ENCODE measurements at regions not wholly inside any gene's neighbourhood (a gene's known extent, or its start where the extent isn't known, plus 50 kb on each side); places are given as distances from the start of the nearest gene placed in this dataset.

DNA sequence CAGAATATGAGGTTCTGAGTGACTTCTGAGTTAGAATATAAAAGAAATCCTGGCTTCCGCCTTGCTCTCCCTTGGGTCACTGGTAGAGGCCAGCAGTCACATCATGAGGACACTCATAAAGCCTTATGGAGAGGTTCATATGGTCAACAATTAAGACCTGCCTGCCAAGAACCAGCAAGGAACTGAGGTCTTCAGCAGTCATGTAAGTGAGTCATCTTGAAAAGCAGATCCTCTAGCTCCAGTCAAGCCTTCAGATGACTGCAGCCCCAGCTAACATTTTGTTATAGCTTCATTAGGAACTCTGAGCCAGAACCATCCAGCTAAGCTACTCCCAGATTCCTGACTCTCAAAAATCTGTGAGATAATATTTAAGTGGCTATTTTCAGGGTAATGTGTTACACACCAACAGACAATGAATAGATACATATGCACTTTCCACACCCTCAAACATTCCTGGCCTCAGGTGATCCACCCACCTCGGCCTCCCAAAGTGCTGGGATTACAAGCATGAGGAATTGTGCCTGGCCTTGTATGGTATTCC is 447.2 kb downstream of the SHQ1 start:
- Histone ChIP-seq H3K36me3 (no peaks in the 10 kb centered on the region), H3K4me3 (no peak overlapping the region), H3K27ac (no peak overlapping the region), H3K4me1 (peaks cover 5 to 77% (median 12%) of the 10 kb centered on the region in 3 donors), H3K9me3 (no peaks in the 10 kb centered on the region), H3K27me3 (no peaks in the 10 kb centered on the region)
- 100% methylated on average over 1 to 2 of the region's 2 CpGs for WGBS, 2 donors (ENCODE audit: low coverage in 1 of 2)
- ATAC-seq = no peak
- TF ChIP-seq EP300 (IDR thresholded peaks at IDR 0.05) (no peak), POLR2A (IDR thresholded peaks at IDR 0.05) (no peak), POLR2AphosphoS5 (IDR thresholded peaks at IDR 0.05) (no peak)
- TF ChIP-seq, protein P1, sequence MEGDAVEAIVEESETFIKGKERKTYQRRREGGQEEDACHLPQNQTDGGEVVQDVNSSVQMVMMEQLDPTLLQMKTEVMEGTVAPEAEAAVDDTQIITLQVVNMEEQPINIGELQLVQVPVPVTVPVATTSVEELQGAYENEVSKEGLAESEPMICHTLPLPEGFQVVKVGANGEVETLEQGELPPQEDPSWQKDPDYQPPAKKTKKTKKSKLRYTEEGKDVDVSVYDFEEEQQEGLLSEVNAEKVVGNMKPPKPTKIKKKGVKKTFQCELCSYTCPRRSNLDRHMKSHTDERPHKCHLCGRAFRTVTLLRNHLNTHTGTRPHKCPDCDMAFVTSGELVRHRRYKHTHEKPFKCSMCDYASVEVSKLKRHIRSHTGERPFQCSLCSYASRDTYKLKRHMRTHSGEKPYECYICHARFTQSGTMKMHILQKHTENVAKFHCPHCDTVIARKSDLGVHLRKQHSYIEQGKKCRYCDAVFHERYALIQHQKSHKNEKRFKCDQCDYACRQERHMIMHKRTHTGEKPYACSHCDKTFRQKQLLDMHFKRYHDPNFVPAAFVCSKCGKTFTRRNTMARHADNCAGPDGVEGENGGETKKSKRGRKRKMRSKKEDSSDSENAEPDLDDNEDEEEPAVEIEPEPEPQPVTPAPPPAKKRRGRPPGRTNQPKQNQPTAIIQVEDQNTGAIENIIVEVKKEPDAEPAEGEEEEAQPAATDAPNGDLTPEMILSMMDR (IDR thresholded peaks at IDR 0.05) = no peak

DNA sequence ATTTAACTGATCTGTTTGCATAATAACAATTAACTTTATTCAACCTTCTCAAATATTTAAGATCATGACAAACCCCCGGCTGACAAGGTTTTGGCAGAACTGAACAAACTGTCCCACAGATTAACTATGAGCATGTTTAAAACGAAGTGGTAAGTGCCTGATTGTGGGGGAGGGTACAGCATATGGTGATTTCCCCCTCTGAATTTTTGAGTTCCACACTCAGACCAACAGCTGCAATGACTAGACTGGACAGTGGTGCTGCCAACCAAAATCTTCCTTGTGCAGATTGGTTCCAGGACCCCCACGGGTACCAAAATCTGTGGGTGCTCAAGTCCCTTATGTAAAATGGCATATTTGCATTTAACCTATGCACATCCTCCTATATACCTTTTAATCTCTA is 449.5 kb downstream of the SHQ1 start:
- Histone ChIP-seq H3K27me3 (no peaks in the 10 kb centered on the region), H3K4me3 (no peak overlapping the region), H3K9me3 (no peaks in the 10 kb centered on the region), H3K4me1 (peaks cover 4 to 77% (median 4%) of the 10 kb centered on the region in 3 donors), H3K27ac (no peak overlapping the region), H3K36me3 (no peaks in the 10 kb centered on the region)
- TF ChIP-seq EP300 (IDR thresholded peaks at IDR 0.05) (no peak), POLR2AphosphoS5 (IDR thresholded peaks at IDR 0.05) (no peak), POLR2A (IDR thresholded peaks at IDR 0.05) (no peak)
- TF ChIP-seq, protein P1 (IDR thresholded peaks at IDR 0.05) = no peak
- 52 to 55% methylated on average over 2 to 3 of the region's 3 CpGs for WGBS, 2 donors (ENCODE audit: low coverage in 1 of 2)
- no peak for ATAC-seq

DNA sequence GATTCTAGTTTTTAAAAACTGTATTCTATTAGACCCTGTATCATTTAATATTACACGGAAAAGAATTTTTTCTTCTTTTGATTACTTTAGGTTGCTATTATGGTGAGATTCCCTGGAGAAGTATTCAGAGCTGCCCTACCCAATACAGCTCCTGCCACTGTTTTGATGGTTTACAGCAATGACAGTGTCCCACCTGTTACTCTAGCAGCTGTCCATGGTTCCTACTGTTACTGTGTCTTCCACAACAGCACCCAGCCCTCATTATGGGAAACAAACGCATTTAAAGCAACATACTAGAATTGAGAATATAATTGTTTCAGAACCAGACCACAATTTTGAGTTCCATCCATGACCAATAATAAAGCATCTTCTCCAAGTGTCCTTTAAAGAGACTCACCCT is 450.7 kb downstream of the SHQ1 start:
- 66 to 93% methylated on average over 2 of the region's 2 CpGs for WGBS, 2 donors (ENCODE audit: low coverage in 1 of 2)

DNA sequence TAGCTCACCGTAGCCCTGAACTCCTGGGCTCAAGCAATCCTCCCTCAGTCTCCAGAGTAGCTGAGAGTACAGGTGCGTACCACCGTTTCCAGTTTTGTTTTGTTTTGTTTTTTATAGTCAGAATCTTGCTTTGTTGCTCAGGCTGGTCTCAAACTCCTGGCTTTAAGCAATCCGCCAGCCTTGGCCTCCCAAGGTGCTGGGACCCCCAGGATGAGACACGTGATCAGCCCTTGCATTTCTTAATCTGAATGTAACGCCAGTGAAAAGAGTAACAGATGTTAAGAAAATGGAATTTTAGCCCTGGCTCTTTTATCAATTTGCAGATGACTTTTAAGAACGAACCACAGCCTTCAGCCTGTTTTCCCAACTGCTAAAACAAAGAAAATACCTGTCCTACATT is 451.3 kb downstream of the SHQ1 start:
- Histone ChIP-seq H3K36me3 (no peaks in the 10 kb centered on the region), H3K27me3 (no peaks in the 10 kb centered on the region), H3K4me1 (peaks cover 0 to 67% (median 0%) of the 10 kb centered on the region in 3 donors), H3K27ac (no peak overlapping the region), H3K4me3 (no peak overlapping the region), H3K9me3 (no peaks in the 10 kb centered on the region)
- TF ChIP-seq, protein P1 (IDR thresholded peaks at IDR 0.05) = no peak
- TF ChIP-seq POLR2A (IDR thresholded peaks at IDR 0.05) (no peak), EP300 (IDR thresholded peaks at IDR 0.05) (no peak), POLR2AphosphoS5 (IDR thresholded peaks at IDR 0.05) (no peak)
- ATAC-seq = no peak
- WGBS, 2 donors (ENCODE audit: low coverage in 1 of 2) = 70 to 85% methylated on average over 4 to 7 of the region's 7 CpGs

More for the DNA sequence above, 450.7 kb downstream of the SHQ1 start:
- Histone ChIP-seq H3K36me3 (no peaks in the 10 kb centered on the region), H3K9me3 (no peaks in the 10 kb centered on the region), H3K4me1 (peaks cover 0 to 68% (median 0%) of the 10 kb centered on the region in 3 donors), H3K4me3 (no peak overlapping the region), H3K27ac (no peak overlapping the region), H3K27me3 (no peaks in the 10 kb centered on the region)
- ATAC-seq = no peak
- TF ChIP-seq EP300 (IDR thresholded peaks at IDR 0.05) = no peak
- TF ChIP-seq, protein P1 (IDR thresholded peaks at IDR 0.05) = no peak
- no peak for TF ChIP-seq POLR2AphosphoS5 (IDR thresholded peaks at IDR 0.05)
- TF ChIP-seq POLR2A (IDR thresholded peaks at IDR 0.05) = no peak

DNA sequence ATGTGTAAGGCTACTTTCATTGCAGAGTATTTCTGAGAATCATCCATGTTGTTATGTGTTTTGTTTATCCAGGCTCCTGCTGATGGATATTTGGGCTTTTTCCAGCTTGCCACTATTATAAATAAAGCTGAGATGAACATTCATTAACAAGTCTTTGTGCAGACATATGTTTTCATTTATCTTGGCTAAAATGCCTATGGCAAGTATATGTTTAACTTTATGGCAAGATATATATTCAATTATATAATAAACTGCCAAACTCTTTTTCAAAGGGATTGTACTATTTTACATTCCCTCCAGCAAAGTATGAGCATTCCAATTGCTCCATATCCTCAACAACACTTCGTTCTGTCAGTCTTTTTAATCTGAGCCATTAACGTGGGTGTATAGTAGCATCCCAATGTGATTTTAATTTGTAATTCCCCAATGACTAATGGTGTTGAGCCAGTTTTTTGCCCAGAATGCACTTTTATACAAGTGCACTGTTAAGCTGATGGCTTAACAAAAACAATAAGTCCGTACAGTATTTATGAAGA is 452.4 kb downstream of the SHQ1 start:
- ATAC-seq = no peak
- H3K27me3 ChIP-seq = no peaks in the 10 kb centered on the region
- H3K4me1 ChIP-seq = peaks cover 0 to 74% (median 0%) of the 10 kb centered on the region in 3 donors
- H3K27ac ChIP-seq = no peak overlapping the region
- no peak overlapping the region for H3K4me3 ChIP-seq
- no peaks in the 10 kb centered on the region for H3K36me3 ChIP-seq
- TF ChIP-seq POLR2AphosphoS5 (IDR thresholded peaks at IDR 0.05) (no peak), POLR2A (IDR thresholded peaks at IDR 0.05) (no peak), EP300 (IDR thresholded peaks at IDR 0.05) (no peak)
- TF ChIP-seq, protein P1 (IDR thresholded peaks at IDR 0.05) = no peak
- H3K9me3 ChIP-seq = no peaks in the 10 kb centered on the region
- 20 to 35% methylated on average over 3 of the region's 3 CpGs for WGBS, 2 donors (ENCODE audit: low coverage in 1 of 2)

Data from gastroesophageal sphincter (tissue), 4 donors.